ENCODE measurements at regions not wholly inside any gene's neighbourhood (a gene's known extent, or its start where the extent isn't known, plus 50 kb on each side); places are given as distances from the start of the nearest gene placed in this dataset.

DNA sequence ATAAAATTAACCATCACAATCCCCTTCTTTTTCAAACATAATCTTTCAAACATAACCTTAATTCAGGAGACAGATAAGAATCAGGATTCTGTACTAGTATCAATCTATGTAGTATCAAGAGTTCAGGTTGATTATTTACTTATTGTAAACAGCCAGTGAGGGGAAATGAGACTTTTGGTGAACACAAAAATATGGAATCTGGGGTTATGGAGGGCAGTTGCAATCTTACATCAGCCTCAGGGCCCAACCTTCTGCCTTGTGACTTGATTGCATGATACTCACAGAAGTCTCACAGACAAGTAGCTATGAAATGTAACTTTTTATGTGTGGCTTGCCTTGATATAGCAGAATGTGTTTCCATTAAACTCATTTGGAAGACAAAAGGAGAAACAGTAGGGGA is 262.7 kb upstream of the THSD7B start:
- TF ChIP-seq CTCF (conservative IDR thresholded peaks at IDR 0.05) = no peak
- Histone ChIP-seq H2BK12ac (ENCODE audit: insufficient read length, low read depth, low read length) (no peak overlapping the region), H2BK5ac (ENCODE audit: insufficient read length, low read length) (no peak overlapping the region), H2AFZ (ENCODE audit: low read length) (no peak overlapping the region), H3K27ac (ENCODE audit: insufficient read length, low read depth, low read length) (no peak overlapping the region), H4K20me1 (ENCODE audit: control insufficient read depth, insufficient read depth, insufficient read length) (no peaks in the 10 kb centered on the region), H2BK120ac (ENCODE audit: low read depth, low read length, poor library complexity, severe bottlenecking) (no peak overlapping the region), H3K18ac (ENCODE audit: insufficient read length, low read depth, low read length) (no peak overlapping the region), H3K79me1 (ENCODE audit: insufficient read depth, low read depth, low read length, poor library complexity, severe bottlenecking) (no peaks in the 10 kb centered on the region), H3K4me2 (ENCODE audit: insufficient read depth, insufficient read length, low read length) (no peak overlapping the region), H3T11ph (ENCODE audit: low read length) (no peak overlapping the region), H3K27me3 (ENCODE audit: insufficient read depth, low read length) (peaks cover 7% of the 10 kb centered on the region; the same call in 1 of the 2 replicates), H3K56ac (ENCODE audit: insufficient read length, low read depth, low read length) (no peak overlapping the region), H3K23me2 (ENCODE audit: insufficient read length, low read depth, low read length, poor library complexity, severe bottlenecking) (no peaks in the 10 kb centered on the region), H3K23ac (ENCODE audit: insufficient read length, low read depth, low read length) (no peak overlapping the region), H4K91ac (ENCODE audit: insufficient read length, low read depth, low read length) (no peak overlapping the region), H3K14ac (ENCODE audit: insufficient read depth, low read length) (no peak overlapping the region), H3K9ac (ENCODE audit: extremely low read depth, insufficient read length, low read length) (no peak overlapping the region), H3K4ac (ENCODE audit: low read depth, low read length) (no peak overlapping the region), H2BK20ac (ENCODE audit: low read depth, low read length, poor library complexity, severe bottlenecking) (no peak overlapping the region), H3K4me1 (ENCODE audit: insufficient read depth, low read length) (no peaks in the 10 kb centered on the region), H4K8ac (replicated peaks; ENCODE audit: insufficient read length, low read depth, low read length) (no peak overlapping the region), H3K79me2 (ENCODE audit: insufficient read depth, low read length) (no peaks in the 10 kb centered on the region), H2BK15ac (ENCODE audit: low read depth, low read length) (no peak overlapping the region), H4K5ac (ENCODE audit: insufficient read length, low read depth, low read length) (no peak overlapping the region), H3K9me3 (ENCODE audit: control insufficient read depth, low read depth, low read length) (no peaks in the 10 kb centered on the region), H2AK5ac (ENCODE audit: insufficient read length, low read length) (no peak overlapping the region)
- Mint-ChIP-seq H3K36me3 (ENCODE audit: insufficient read depth in 1 of 3, low read depth in 3 of 3) (no peaks in the 10 kb centered on the region), H3K27ac (no peak overlapping the region), H3K4me1 (peaks cover 0 to 5% of the 10 kb centered on the region in 2 experiments; a peak in 2 of 4 replicates), H3K4me3 (no peak overlapping the region), H3K27me3 (ENCODE audit: low read depth) (peaks cover 83% of the 10 kb centered on the region), H3K9me3 (no peaks in the 10 kb centered on the region)
- DNase-seq = no peak
